GM18870 (cell line): ENCODE measurements at regions not wholly inside any gene's neighbourhood (a gene's known extent, or its start where the extent isn't known, plus 50 kb on each side); places are given as distances from the start of the nearest gene placed in this dataset.
A peak's percentile ranks its signal among the peaks of the same experiment; 100 is the strongest.

Experiments used
- ATAC-seq: cut with Tn5 transposase; IDR thresholded peaks from one replicate; pipeline ENCODE4 v1.9.1; 2021; ENCODE audit warnings: moderate library complexity; ENCODE audit not compliant: unreplicated experiment

- no peak for ATAC-seq
Measured at GRCh38 chr11:109093354-109093753, 328.6 kb upstream of the C11orf87 start.

- no peak for ATAC-seq
Measured at GRCh38 chr11:109096266-109096665, 325.7 kb upstream of the C11orf87 start.

GRCh38 chr11:109106151-109106906, 315.7 kb upstream of the C11orf87 start:
- no peak for ATAC-seq

GRCh38 chr11:109109150-109109549, 312.8 kb upstream of the C11orf87 start:
- ATAC-seq, result no peak

- ATAC-seq, result no peak
Measured at GRCh38 chr11:109109571-109110315, 312.2 kb upstream of the C11orf87 start.

- ATAC-seq, result no peak
Measured at GRCh38 chr11:109112261-109112660, 309.7 kb upstream of the C11orf87 start.

GRCh38 chr11:109112821-109113280, 309.1 kb upstream of the C11orf87 start:
- no peak for ATAC-seq

GRCh38 chr11:109120341-109120740, 301.6 kb upstream of the C11orf87 start:
- ATAC-seq, result no peak

- no peak for ATAC-seq
Measured at GRCh38 chr11:109121173-109121932, 300.6 kb upstream of the C11orf87 start.

GRCh38 chr11:109123816-109124787, 297.9 kb upstream of the C11orf87 start:
- ATAC-seq, result no peak

- ATAC-seq, result no peak
Measured at GRCh38 chr11:109130910-109131309, 291.1 kb upstream of the C11orf87 start.

GRCh38 chr11:109132539-109132938, 289.5 kb upstream of the C11orf87 start:
- ATAC-seq, result peak; percentile 72

GRCh38 chr11:109133159-109133558, 288.8 kb upstream of the C11orf87 start:
- no peak for ATAC-seq

GRCh38 chr11:109135627-109136026, 286.4 kb upstream of the C11orf87 start:
- ATAC-seq, result no peak

GRCh38 chr11:109138196-109138595, 283.8 kb upstream of the C11orf87 start:
- no peak for ATAC-seq

GRCh38 chr11:109140426-109140825, 281.6 kb upstream of the C11orf87 start:
- no peak for ATAC-seq

- no peak for ATAC-seq
Measured at GRCh38 chr11:109140857-109141515, 281.0 kb upstream of the C11orf87 start.

GRCh38 chr11:109145287-109145686, 276.7 kb upstream of the C11orf87 start:
- no peak for ATAC-seq

GRCh38 chr11:109147726-109148125, 274.3 kb upstream of the C11orf87 start:
- ATAC-seq, result no peak

- ATAC-seq, result no peak
Measured at GRCh38 chr11:109148669-109149068, 273.3 kb upstream of the C11orf87 start.
